Stimulated activated effector memory CD8-positive, alpha-beta T cell treated with anti-CD3 and anti-CD28 coated beads, Interleukin-12 subunit alpha, Interleukin-12 subunit beta, amount 100 ng/mL, for 72 hours (primary cell): ENCODE measurements at regions not wholly inside any gene's neighbourhood (a gene's known extent, or its start where the extent isn't known, plus 50 kb on each side); places are given as distances from the start of the nearest gene placed in this dataset.

Experiments
- ATAC-seq: fragments of 150-1000 bp; cut with Tn5 transposase; 2 replicates; pipeline ENCODE4 v1.10.0; 2021
- DNase-seq, 2 donors: peaks; one replicate each; pipeline ENCODE4 v3.0.0; 2021 to 2022; ENCODE audit warnings: low spot score in 2 of 2
- H3K27ac Mint-ChIP-seq: one replicate; pipeline ENCODE4 v1.8.0; 2022; ENCODE audit warnings: mild to moderate bottlenecking, mixed read lengths
- H3K36me3 Mint-ChIP-seq: one replicate; pipeline ENCODE4 v1.8.0; 2022; ENCODE audit warnings: mild to moderate bottlenecking, mixed read lengths
- H3K4me1 Mint-ChIP-seq: one replicate; pipeline ENCODE4 v1.8.0; 2022; ENCODE audit warnings: mixed read lengths
- H3K4me3 Mint-ChIP-seq: one replicate; pipeline ENCODE4 v1.8.0; 2022; ENCODE audit warnings: mild to moderate bottlenecking, mixed read lengths
- H3K9me3 Mint-ChIP-seq: one replicate; pipeline ENCODE4 v1.8.0; 2022; ENCODE audit warnings: mixed read lengths

DNA sequence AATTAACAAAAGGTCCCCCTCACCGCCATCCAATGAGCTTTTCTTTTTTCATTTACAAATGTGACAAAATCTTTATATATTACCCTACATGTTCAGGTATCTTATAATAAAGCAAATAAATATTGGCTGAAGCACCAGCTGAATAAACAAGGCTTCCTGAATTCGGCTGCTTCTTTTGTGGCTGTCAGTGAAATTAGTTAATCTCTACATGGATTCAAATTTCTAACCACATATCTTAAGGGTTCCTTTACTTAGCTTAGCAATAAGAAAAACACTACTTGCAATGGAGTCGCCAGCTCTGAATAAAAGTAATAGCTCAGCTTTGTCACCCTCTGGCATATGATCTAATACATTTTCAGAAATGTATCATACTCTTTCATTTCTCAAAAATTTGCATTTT lies 104.3 kb downstream of the CCNA1 start:
- Mint-ChIP-seq H3K27ac (no peak overlapping the region), H3K4me3 (no peak overlapping the region), H3K4me1 (no peaks in the 10 kb centered on the region), H3K36me3 (no peaks in the 10 kb centered on the region), H3K9me3 (peaks cover 15% of the 10 kb centered on the region)
- no peak for ATAC-seq
- DNase-seq, result no peak

DNA sequence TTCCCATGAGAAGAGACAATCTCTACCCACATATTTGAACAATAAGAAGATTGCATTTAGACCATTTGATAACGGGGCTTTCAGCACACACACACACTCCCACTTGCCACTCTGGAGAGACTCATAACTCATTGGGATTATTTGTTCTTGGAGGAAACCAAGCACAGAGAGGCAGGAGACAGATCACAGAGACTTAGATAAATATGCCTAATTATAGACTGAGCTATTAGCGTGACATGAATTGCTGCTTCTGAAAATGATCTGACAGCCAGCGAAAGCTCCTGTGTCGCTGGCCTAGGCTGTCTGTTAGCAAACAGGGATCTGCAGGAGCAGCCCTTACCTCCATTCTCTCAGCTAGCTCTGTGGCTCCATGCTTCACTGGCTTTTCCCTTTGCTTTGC lies 111.4 kb downstream of the CCNA1 start:
- no peaks in the 10 kb centered on the region for H3K4me1 Mint-ChIP-seq

DNA sequence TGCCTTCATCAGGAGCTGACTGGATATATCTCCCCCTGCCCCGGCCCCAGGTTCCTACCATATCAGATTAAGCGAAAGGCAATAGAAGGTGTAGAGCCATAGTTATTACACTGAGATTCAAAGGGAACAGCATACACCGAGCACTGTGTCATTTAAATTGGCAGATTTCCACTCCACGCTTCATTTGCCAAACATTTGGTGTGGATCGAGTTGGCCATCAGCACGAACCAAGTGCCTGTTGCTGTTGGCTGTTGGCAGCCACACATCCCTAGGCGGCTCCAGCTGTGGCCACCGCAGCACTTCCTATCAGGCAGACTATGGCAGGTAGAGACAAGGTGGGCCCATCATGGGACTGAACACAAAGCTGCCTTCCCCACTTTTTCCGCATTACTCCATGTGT lies 115.8 kb downstream of the CCNA1 start:
- H3K4me1 Mint-ChIP-seq, result no peaks in the 10 kb centered on the region
- no peak for ATAC-seq
- H3K27ac Mint-ChIP-seq, result no peak overlapping the region

More for the DNA sequence above, 111.4 kb downstream of the CCNA1 start:
- Mint-ChIP-seq H3K27ac (no peak overlapping the region), H3K4me3 (no peak overlapping the region), H3K36me3 (no peaks in the 10 kb centered on the region), H3K9me3 (peaks cover 6% of the 10 kb centered on the region)
- ATAC-seq (no peak), DNase-seq (no peak)

GRCh38 chr13:36549126-36549702 lies 116.9 kb downstream of the CCNA1 start:
- Mint-ChIP-seq H3K4me1 (no peaks in the 10 kb centered on the region), H3K36me3 (no peaks in the 10 kb centered on the region), H3K4me3 (no peak overlapping the region), H3K27ac (no peak overlapping the region), H3K9me3 (peaks cover 7% of the 10 kb centered on the region)
- DNase-seq (no peak), ATAC-seq (no peak)

More for the DNA sequence above, 115.8 kb downstream of the CCNA1 start:
- Mint-ChIP-seq H3K4me3 (no peak overlapping the region), H3K36me3 (no peaks in the 10 kb centered on the region), H3K9me3 (peaks cover 7% of the 10 kb centered on the region)
- no peak for DNase-seq

DNA sequence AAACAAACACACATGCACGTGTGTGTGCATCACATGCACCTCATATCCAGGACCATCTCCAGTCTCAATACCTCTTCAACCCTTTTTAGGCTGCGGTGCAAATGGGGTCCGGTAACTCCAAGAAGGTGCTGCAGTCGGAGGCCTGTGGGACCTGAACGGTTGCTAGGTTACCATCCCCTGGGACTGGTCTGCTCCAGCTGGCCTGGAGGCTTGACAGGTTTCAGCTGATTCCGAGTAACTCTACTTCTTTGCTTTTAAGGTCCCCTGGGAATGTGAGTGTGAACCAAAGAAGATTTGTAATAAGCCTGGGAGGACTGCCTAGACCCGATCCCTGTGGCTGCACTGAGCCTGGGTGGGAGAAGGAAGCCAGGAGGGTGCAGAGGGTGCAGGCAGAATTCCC lies 117.5 kb downstream of the CCNA1 start:
- ATAC-seq (no peak), DNase-seq (no peak)
- no peaks in the 10 kb centered on the region for H3K36me3 Mint-ChIP-seq
- no peak overlapping the region for H3K4me3 Mint-ChIP-seq
- H3K4me1 Mint-ChIP-seq, result no peaks in the 10 kb centered on the region
- no peak overlapping the region for H3K27ac Mint-ChIP-seq
- H3K9me3 Mint-ChIP-seq, result peaks cover 7% of the 10 kb centered on the region

DNA sequence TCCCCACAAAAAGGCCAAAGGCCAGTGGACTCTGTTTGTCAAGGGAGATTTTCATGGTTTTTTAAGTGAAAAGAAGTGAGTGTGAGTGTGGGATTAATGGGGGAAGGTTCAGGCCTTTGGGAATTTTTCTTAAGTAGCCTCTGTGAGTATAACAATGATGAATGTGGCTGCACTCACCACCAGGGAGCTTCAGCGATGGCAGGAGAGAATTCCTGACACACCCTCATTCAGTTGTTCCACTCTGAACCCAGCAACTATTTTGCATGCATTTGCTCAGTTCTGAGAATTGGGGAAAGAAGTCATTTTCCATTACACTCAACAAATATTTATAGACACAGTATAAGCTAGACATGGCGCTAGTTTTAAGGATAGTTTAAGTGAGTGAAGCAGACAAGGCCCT lies 117.9 kb downstream of the CCNA1 start:
- peaks cover 7% of the 10 kb centered on the region for H3K9me3 Mint-ChIP-seq
- H3K4me1 Mint-ChIP-seq, result no peaks in the 10 kb centered on the region
- H3K36me3 Mint-ChIP-seq, result no peaks in the 10 kb centered on the region
- DNase-seq (no peak), ATAC-seq (no peak)
- H3K4me3 Mint-ChIP-seq, result no peak overlapping the region
- no peak overlapping the region for H3K27ac Mint-ChIP-seq

- DNase-seq (no peak), ATAC-seq (no peak)
- H3K4me1 Mint-ChIP-seq, result no peaks in the 10 kb centered on the region
- peaks cover 7% of the 10 kb centered on the region for H3K9me3 Mint-ChIP-seq
- H3K36me3 Mint-ChIP-seq, result no peaks in the 10 kb centered on the region
- no peak overlapping the region for H3K4me3 Mint-ChIP-seq
- no peak overlapping the region for H3K27ac Mint-ChIP-seq
These were observed 119.2 kb downstream of the CCNA1 start for GRCh38 chr13:36551445-36551844.

DNA sequence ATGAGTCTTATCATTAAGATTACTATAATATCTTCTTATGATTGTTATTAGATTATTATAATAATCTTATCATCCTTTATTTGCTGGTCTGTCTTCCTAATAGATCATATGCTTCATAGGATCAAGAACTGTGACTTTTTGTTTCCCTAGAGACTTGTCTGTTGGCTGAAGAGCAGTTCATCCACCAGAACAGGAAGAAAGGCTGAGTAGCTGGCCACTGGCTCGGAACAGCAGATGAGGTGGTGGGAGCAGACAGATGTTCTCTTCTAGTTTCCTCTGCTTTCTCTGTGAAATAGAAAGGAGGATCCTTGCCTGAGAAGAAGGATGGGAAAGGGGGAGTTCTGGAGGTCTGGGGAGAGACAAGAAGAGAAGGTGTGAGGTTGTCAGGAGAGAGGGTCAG lies 120.0 kb downstream of the CCNA1 start:
- H3K4me1 Mint-ChIP-seq, result no peaks in the 10 kb centered on the region
- no peak overlapping the region for H3K4me3 Mint-ChIP-seq
- peaks cover 7% of the 10 kb centered on the region for H3K9me3 Mint-ChIP-seq
- H3K27ac Mint-ChIP-seq, result no peak overlapping the region
- ATAC-seq (no peak), DNase-seq (no peak)
- H3K36me3 Mint-ChIP-seq, result no peaks in the 10 kb centered on the region

DNA sequence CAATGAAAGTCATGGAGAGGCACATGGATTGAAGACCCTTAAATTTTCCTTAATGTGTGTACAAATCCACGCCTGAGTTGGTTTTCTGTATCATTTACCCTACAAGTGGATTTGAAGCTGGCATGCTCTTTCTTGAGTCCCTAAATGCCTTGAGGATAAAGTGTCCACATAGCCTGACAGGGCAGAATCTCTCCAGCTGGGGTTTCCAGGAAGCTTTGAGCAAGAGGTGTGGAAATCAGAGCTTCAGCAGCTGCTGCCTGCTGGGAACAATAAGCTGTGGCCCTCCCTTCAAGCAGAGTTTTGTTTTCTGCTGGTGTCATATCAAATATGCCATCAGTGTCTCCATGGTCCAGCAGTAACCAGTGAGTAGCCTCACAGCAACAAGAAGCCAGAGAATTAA lies 120.3 kb upstream of the SERTM1 start:
- ATAC-seq, result no peak
- H3K9me3 Mint-ChIP-seq, result peaks cover 7% of the 10 kb centered on the region
- no peak overlapping the region for H3K4me3 Mint-ChIP-seq
- H3K27ac Mint-ChIP-seq, result no peak overlapping the region
- no peaks in the 10 kb centered on the region for H3K4me1 Mint-ChIP-seq
- DNase-seq, result no peak
- H3K36me3 Mint-ChIP-seq, result no peaks in the 10 kb centered on the region

GRCh38 chr13:36555151-36555986 lies 118.5 kb upstream of the SERTM1 start:
- Mint-ChIP-seq H3K36me3 (no peaks in the 10 kb centered on the region), H3K27ac (no peak overlapping the region), H3K9me3 (peaks cover 6% of the 10 kb centered on the region), H3K4me1 (no peaks in the 10 kb centered on the region), H3K4me3 (no peak overlapping the region)
- ATAC-seq, result no peak
- no peak for DNase-seq

DNA sequence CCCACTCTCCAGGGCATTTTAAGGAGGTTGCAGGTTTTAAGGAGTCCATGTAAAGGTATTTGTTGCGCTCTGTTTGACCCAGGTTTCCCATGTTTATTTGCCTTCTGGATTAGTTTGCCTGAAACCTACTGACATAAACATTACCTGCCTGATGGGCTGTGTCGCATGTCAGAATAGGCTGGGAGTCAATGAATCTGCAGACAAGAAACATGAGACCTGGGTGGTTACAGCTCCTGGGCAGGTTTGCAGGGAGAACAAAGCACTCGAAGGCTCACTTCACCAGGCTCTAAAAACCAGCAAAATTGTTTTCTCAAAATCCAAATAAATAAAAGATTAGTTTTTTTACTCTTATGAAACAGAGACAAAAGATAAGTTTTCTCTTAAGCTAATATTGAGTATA lies 114.4 kb upstream of the SERTM1 start:
- ATAC-seq, result no peak
- DNase-seq, result no peak
- Mint-ChIP-seq H3K4me3 (no peak overlapping the region), H3K4me1 (no peaks in the 10 kb centered on the region), H3K36me3 (no peaks in the 10 kb centered on the region), H3K27ac (no peak overlapping the region), H3K9me3 (no peaks in the 10 kb centered on the region)

GRCh38 chr13:36567485-36567884 lies 106.3 kb upstream of the SERTM1 start:
- no peak overlapping the region for H3K4me3 Mint-ChIP-seq

DNA sequence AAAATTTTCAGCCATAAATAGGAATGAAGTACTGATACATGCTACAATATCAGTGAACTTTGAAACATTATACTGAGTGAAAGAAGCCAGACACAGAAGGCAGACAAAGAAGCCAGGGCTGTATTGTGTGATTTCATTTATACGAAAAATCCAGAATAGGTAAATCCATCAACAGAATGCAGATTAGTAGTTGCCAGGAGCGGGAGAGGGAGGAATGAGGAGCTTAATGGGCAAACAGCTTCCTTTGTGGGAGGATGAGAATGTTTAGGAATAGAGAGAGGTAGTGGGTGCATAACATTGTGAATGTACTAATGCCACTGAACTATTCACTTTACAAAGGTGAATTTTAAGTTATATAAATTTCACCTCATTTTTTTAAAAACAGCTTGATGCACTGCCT lies 103.3 kb upstream of the SERTM1 start:
- ATAC-seq (no peak), DNase-seq (no peak)

More at GRCh38 chr13:36567485-36567884, 106.3 kb upstream of the SERTM1 start:
- Mint-ChIP-seq H3K4me1 (no peaks in the 10 kb centered on the region), H3K27ac (no peak overlapping the region), H3K36me3 (no peaks in the 10 kb centered on the region), H3K9me3 (peaks cover 3% of the 10 kb centered on the region)
- ATAC-seq (no peak), DNase-seq (no peak)

GRCh38 chr13:36571444-36571843 lies 102.4 kb upstream of the SERTM1 start:
- no peak for ATAC-seq
- Mint-ChIP-seq H3K9me3 (peaks cover 3% of the 10 kb centered on the region), H3K4me1 (no peaks in the 10 kb centered on the region), H3K27ac (no peak overlapping the region), H3K4me3 (no peak overlapping the region), H3K36me3 (no peaks in the 10 kb centered on the region)
- no peak for DNase-seq

More for the DNA sequence above, 103.3 kb upstream of the SERTM1 start:
- Mint-ChIP-seq H3K4me3 (no peak overlapping the region), H3K4me1 (no peaks in the 10 kb centered on the region), H3K36me3 (no peaks in the 10 kb centered on the region), H3K27ac (no peak overlapping the region), H3K9me3 (peaks cover 3% of the 10 kb centered on the region)

DNA sequence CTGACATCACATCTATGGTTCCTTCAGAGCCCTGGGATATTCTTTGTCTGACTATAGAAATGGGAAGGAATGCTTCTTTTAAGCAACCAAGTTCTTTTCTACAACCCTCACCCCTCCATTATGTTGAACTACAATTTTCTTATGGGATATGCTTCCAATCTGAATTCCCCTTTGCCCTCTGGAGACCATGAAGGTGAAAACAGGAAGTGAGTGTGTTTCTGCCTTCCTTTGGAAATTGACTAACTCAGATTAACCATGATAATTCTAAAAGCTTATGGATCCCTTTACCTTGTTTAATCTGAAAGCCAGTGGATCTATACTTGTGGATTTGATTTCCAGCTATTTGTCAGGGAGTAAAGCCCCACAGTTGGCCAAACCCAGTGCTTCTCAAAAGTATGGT lies 90.8 kb upstream of the SERTM1 start:
- no peak for ATAC-seq
- no peak overlapping the region for H3K4me3 Mint-ChIP-seq
- DNase-seq, result no peak
- H3K4me1 Mint-ChIP-seq, result no peaks in the 10 kb centered on the region
- H3K9me3 Mint-ChIP-seq, result peaks cover 6% of the 10 kb centered on the region
- no peak overlapping the region for H3K27ac Mint-ChIP-seq
- H3K36me3 Mint-ChIP-seq, result no peaks in the 10 kb centered on the region

DNA sequence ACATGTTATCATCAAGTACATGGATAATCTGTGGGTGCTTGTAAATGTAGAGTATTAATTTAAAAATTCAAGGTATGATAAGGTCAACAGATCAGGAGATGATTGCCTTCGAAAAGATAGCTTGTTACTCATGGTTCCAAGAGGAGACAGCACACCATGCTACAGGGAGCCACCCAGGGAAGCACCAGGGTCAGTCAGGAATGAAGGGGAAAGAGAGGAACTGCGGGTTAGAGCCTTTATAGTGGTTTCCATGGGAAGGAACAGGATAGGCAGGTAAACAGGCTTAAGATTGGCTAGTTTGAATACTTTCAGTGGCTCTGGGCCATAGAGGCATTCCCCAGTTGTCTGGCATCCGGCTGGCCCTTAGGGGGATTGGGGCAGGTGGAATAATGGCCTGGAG lies 74.2 kb upstream of the SERTM1 start:
- ATAC-seq (no peak), DNase-seq (no peak)
- Mint-ChIP-seq H3K4me1 (no peaks in the 10 kb centered on the region), H3K27ac (no peak overlapping the region), H3K4me3 (no peak overlapping the region), H3K9me3 (peaks cover 12% of the 10 kb centered on the region), H3K36me3 (no peaks in the 10 kb centered on the region)
